OCI-LY1 (cell line): ENCODE measurements at regions not wholly inside any gene's neighbourhood (a gene's known extent, or its start where the extent isn't known, plus 50 kb on each side); places are given as distances from the start of the nearest gene placed in this dataset.
"Not testable (repeated sequence)": the region's sequence is repeated elsewhere in the genome, so short reads cannot be mapped to it uniquely, and the experiment has no call there.

Experiments
- H2AFZ ChIP-seq: fragments of 200-600 bp; sonication (generic), shearing (Covaris generic); 2 replicates; pipeline ENCODE4 v1.6.0; 2014; ENCODE audit warnings: antibody characterized with exemption, mild to moderate bottlenecking, low read length
- H3F3A ChIP-seq: fragments of 200-600 bp; sonication (generic), shearing (Covaris generic); 2 replicates; pipeline ENCODE4 v1.6.0; 2014; ENCODE audit warnings: mild to moderate bottlenecking, antibody characterized with exemption, low read length, moderate library complexity; ENCODE audit not compliant: insufficient read depth
- H3K27ac ChIP-seq: fragments of 200-600 bp; sonication (generic); 2 replicates; pipeline ENCODE4 v1.5.1; 2014; ENCODE audit warnings: low read length, mixed run types, mild to moderate bottlenecking, low read depth; ENCODE audit not compliant: poor library complexity, severe bottlenecking
- H3K27me3 ChIP-seq: fragments of 200-600 bp; sonication (generic); 2 replicates; pipeline ENCODE4 v1.6.0; 2014; ENCODE audit warnings: antibody characterized with exemption, mild to moderate bottlenecking, low read length, moderate library complexity; ENCODE audit not compliant: insufficient read depth
- H3K36me3 ChIP-seq: fragments of 200-600 bp; sonication (generic); 2 replicates; pipeline ENCODE4 v1.6.1; 2014; ENCODE audit warnings: mild to moderate bottlenecking, antibody characterized with exemption, low read length, moderate library complexity, mixed read lengths; ENCODE audit not compliant: insufficient read depth
- H3K4me1 ChIP-seq: fragments of 200-600 bp; sonication (generic); 2 replicates; pipeline ENCODE4 v1.5.1; 2014; ENCODE audit warnings: mild to moderate bottlenecking, low read length, moderate library complexity; ENCODE audit not compliant: insufficient read depth, severe bottlenecking
- H3K4me2 ChIP-seq: fragments of 200-600 bp; sonication (generic), shearing (Covaris generic); 2 replicates; pipeline ENCODE4 v1.6.1; 2014; ENCODE audit warnings: low read length
- H3K4me3 ChIP-seq: fragments of 200-600 bp; sonication (generic); 2 replicates; pipeline ENCODE4 v1.5.1; 2014; ENCODE audit warnings: low read length, low read depth, mild to moderate bottlenecking, mixed read lengths; ENCODE audit not compliant: poor library complexity, severe bottlenecking
- H3K79me2 ChIP-seq: fragments of 200-600 bp; shearing (Covaris generic); 2 replicates; pipeline ENCODE4 v1.6.1; 2016; ENCODE audit warnings: mixed run types, low read length, mixed read lengths; ENCODE audit not compliant: insufficient read depth
- H3K9ac ChIP-seq: fragments of 200-600 bp; sonication (generic), shearing (Covaris generic); 2 replicates; pipeline ENCODE4 v1.6.1; 2014; ENCODE audit warnings: mild to moderate bottlenecking, low read length, mixed read lengths
- H3K9me2 ChIP-seq: fragments of 200-600 bp; sonication (generic), shearing (Covaris generic); 2 replicates; pipeline ENCODE4 v1.6.1; 2014; ENCODE audit warnings: low read depth, mild to moderate bottlenecking, low read length, mixed read lengths
- H3K9me3 ChIP-seq: fragments of 200-600 bp; shearing (Covaris generic); 2 replicates; pipeline ENCODE4 v1.6.1; 2014; ENCODE audit warnings: low read length, mixed read lengths
- H4K20me1 ChIP-seq: fragments of 200-600 bp; sonication (generic), shearing (Covaris generic); 2 replicates; pipeline ENCODE4 v1.6.0; 2016; ENCODE audit warnings: mild to moderate bottlenecking, low read length; ENCODE audit not compliant: insufficient read depth
- EZH2 ChIP-seq: fragments of 200-600 bp; sonication (generic), shearing (Covaris generic); IDR thresholded peaks from 2 replicates; pipeline ENCODE4 v1.8.0; 2017; ENCODE audit warnings: borderline replicate concordance, mixed run types, mild to moderate bottlenecking, antibody characterized with exemption, low read length, moderate library complexity, mixed read lengths
- TF ChIP-seq, protein P1 (sequence below): fragments of 200-600 bp; sonication (generic), shearing (Covaris generic); IDR thresholded peaks from 2 replicates; pipeline ENCODE4 v1.5.1; 2017; ENCODE audit warnings: mild to moderate bottlenecking, antibody characterized with exemption, low read length, moderate library complexity, mixed read lengths

GRCh38 chr1:9465640-9466039 lies 73.6 kb upstream of the SLC25A33 start:
- no peak for TF ChIP-seq EZH2
- no peaks in the 10 kb centered on the region for H3K79me2 ChIP-seq
- no peaks in the 10 kb centered on the region for H3K4me1 ChIP-seq
- no peaks in the 10 kb centered on the region for H3F3A ChIP-seq
- H3K27ac ChIP-seq, result no peak overlapping the region
- H3K36me3 ChIP-seq, result no peaks in the 10 kb centered on the region; the same call in 1 of the 2 replicates
- no peak overlapping the region for H3K9ac ChIP-seq
- H3K4me2 ChIP-seq, result no peak overlapping the region
- H3K9me2 ChIP-seq, result no peaks in the 10 kb centered on the region
- no peaks in the 10 kb centered on the region for H3K9me3 ChIP-seq
- H4K20me1 ChIP-seq, result no peaks in the 10 kb centered on the region
- H2AFZ ChIP-seq, result no peak overlapping the region
- H3K4me3 ChIP-seq, result no peak overlapping the region
- peaks cover 11% of the 10 kb centered on the region for H3K27me3 ChIP-seq

- no peaks in the 10 kb centered on the region for H3K9me3 ChIP-seq
- H3K27ac ChIP-seq, result no peak overlapping the region
- H3F3A ChIP-seq, result no peaks in the 10 kb centered on the region
- H4K20me1 ChIP-seq, result no peaks in the 10 kb centered on the region
- no peaks in the 10 kb centered on the region for H3K79me2 ChIP-seq
- no peak overlapping the region for H3K4me3 ChIP-seq
- H3K4me1 ChIP-seq, result no peaks in the 10 kb centered on the region
- TF ChIP-seq, protein P1, sequence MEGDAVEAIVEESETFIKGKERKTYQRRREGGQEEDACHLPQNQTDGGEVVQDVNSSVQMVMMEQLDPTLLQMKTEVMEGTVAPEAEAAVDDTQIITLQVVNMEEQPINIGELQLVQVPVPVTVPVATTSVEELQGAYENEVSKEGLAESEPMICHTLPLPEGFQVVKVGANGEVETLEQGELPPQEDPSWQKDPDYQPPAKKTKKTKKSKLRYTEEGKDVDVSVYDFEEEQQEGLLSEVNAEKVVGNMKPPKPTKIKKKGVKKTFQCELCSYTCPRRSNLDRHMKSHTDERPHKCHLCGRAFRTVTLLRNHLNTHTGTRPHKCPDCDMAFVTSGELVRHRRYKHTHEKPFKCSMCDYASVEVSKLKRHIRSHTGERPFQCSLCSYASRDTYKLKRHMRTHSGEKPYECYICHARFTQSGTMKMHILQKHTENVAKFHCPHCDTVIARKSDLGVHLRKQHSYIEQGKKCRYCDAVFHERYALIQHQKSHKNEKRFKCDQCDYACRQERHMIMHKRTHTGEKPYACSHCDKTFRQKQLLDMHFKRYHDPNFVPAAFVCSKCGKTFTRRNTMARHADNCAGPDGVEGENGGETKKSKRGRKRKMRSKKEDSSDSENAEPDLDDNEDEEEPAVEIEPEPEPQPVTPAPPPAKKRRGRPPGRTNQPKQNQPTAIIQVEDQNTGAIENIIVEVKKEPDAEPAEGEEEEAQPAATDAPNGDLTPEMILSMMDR, result no peak
- no peak for TF ChIP-seq EZH2
- no peak overlapping the region for H3K4me2 ChIP-seq
- peaks cover 11% of the 10 kb centered on the region for H3K27me3 ChIP-seq
- no peaks in the 10 kb centered on the region; the same call in 1 of the 2 replicates for H3K36me3 ChIP-seq
- no peak overlapping the region for H3K9ac ChIP-seq
- no peak overlapping the region for H2AFZ ChIP-seq
- H3K9me2 ChIP-seq, result no peaks in the 10 kb centered on the region
These were observed 72.2 kb upstream of the SLC25A33 start for GRCh38 chr1:9466780-9467758.

DNA sequence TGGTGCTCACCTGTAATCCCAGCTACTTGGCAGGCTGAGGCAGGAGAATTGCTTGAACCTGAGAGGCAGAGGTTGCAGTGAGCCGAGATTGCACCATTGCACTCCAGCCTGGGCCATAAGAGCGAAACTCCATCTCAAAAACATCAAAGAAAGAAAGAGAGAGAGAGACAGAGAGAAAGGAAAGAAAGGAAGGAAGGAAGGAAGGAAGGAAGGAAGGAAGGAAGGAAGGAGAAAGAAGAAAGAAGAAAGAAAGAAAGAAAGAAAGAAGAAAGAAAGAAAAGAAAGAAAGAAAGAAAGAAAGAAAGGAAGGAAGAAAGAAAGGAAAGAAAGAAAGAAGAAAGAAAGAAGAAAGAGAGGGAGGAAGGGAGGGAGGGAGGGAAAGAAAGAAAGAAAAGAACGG lies 69.4 kb upstream of the SLC25A33 start:
- H3K9ac ChIP-seq, H2AFZ ChIP-seq, H3K27me3 ChIP-seq, H3K27ac ChIP-seq, H3K4me2 ChIP-seq, H3K4me1 ChIP-seq, H3F3A ChIP-seq, H3K36me3 ChIP-seq, H4K20me1 ChIP-seq, H3K4me3 ChIP-seq, H3K79me2 ChIP-seq, H3K9me3 ChIP-seq, H3K9me2 ChIP-seq: not testable (repeated sequence)

DNA sequence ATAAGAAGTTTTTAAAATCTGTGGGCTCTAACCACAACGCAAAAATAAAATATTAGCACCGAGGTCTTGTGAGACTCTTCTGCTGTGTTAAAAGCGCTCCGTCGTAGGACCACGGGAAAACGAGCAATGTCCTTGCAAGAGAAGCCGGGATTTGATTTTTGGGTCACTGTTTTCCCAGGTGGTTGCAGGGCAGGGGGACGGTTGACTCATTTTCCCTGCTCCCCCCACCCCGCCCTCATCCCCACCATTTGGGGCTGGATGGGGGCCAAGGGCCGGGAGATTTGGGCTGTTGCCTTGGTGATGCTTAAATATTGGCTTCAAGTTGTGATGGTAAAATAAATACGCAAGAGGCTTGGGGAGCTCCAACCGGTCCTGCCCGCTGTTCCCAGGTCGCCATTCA lies 67.6 kb upstream of the SLC25A33 start:
- Histone ChIP-seq H3K9me2 (no peaks in the 10 kb centered on the region), H3K4me3 (no peak overlapping the region), H3K79me2 (no peaks in the 10 kb centered on the region), H3K9ac (no peak overlapping the region), H3K27ac (no peak overlapping the region), H3K9me3 (no peaks in the 10 kb centered on the region), H4K20me1 (no peaks in the 10 kb centered on the region), H3F3A (no peaks in the 10 kb centered on the region), H3K4me2 (no peak overlapping the region), H3K36me3 (no peaks in the 10 kb centered on the region), H3K4me1 (no peaks in the 10 kb centered on the region), H2AFZ (no peak overlapping the region), H3K27me3 (peaks cover 7% of the 10 kb centered on the region)
- no peak for TF ChIP-seq EZH2
- TF ChIP-seq, protein P1, result no peak
